ENCODE measurements at regions not wholly inside any gene's neighbourhood (a gene's known extent, or its start where the extent isn't known, plus 50 kb on each side); places are given as distances from the start of the nearest gene placed in this dataset.

GRCh38 chr11:44494785-44495184, 70.7 kb upstream of the CD82 start:
- H4K20me1 ChIP-seq (ENCODE audit: control insufficient read depth, insufficient read depth, insufficient read length): no peaks in the 10 kb centered on the region
- no peak overlapping the region for H4K91ac ChIP-seq (ENCODE audit: insufficient read length, low read depth, low read length)
- no peaks in the 10 kb centered on the region for H3K79me1 ChIP-seq (ENCODE audit: insufficient read depth, low read depth, low read length, poor library complexity, severe bottlenecking)
- no peak overlapping the region for H4K5ac ChIP-seq (ENCODE audit: insufficient read length, low read depth, low read length)
- H3K4me3 Mint-ChIP-seq: no peak overlapping the region
- H2BK120ac ChIP-seq (ENCODE audit: low read depth, low read length, poor library complexity, severe bottlenecking): no peak overlapping the region
- no peak for TF ChIP-seq CTCF (conservative IDR thresholded peaks at IDR 0.05)
- H3K27me3 Mint-ChIP-seq (ENCODE audit: low read depth): peaks cover 2% of the 10 kb centered on the region; the same call in 1 of the 2 replicates
- no peak overlapping the region for H3K23ac ChIP-seq (ENCODE audit: insufficient read length, low read depth, low read length)
- no peak overlapping the region for H2BK15ac ChIP-seq (ENCODE audit: low read depth, low read length)
- H3K79me2 ChIP-seq (ENCODE audit: insufficient read depth, low read length): no peaks in the 10 kb centered on the region
- H3K27ac ChIP-seq (ENCODE audit: insufficient read length, low read depth, low read length): no peak overlapping the region
- no peak overlapping the region for H2AK5ac ChIP-seq (ENCODE audit: insufficient read length, low read length)
- no peak overlapping the region for H4K8ac ChIP-seq (replicated peaks; ENCODE audit: insufficient read length, low read depth, low read length)
- no peak overlapping the region for H3K56ac ChIP-seq (ENCODE audit: insufficient read length, low read depth, low read length)
- H3K36me3 Mint-ChIP-seq (ENCODE audit: insufficient read depth in 1 of 3, low read depth in 3 of 3): no peaks in the 10 kb centered on the region; a peak in 1 of 7 replicates
- no peak overlapping the region for H3T11ph ChIP-seq (ENCODE audit: low read length)
- DNase-seq: no peak
- no CpG with 5 or more reads among the region's 2 CpGs for WGBS (ENCODE audit: extremely low coverage, insufficient read length, low lambda C conversion rate)
- H3K27ac Mint-ChIP-seq: no peak overlapping the region
- no peak overlapping the region for H3K4me2 ChIP-seq (ENCODE audit: insufficient read depth, insufficient read length, low read length)
- no peak overlapping the region for H2BK12ac ChIP-seq (ENCODE audit: insufficient read length, low read depth, low read length)
- H3K27me3 ChIP-seq (ENCODE audit: insufficient read depth, low read length): no peaks in the 10 kb centered on the region
- H3K18ac ChIP-seq (ENCODE audit: insufficient read length, low read depth, low read length): no peak overlapping the region
- no peaks in the 10 kb centered on the region for H3K9me3 ChIP-seq (ENCODE audit: control insufficient read depth, low read depth, low read length)
- no peak overlapping the region for H2BK20ac ChIP-seq (ENCODE audit: low read depth, low read length, poor library complexity, severe bottlenecking)
- H3K14ac ChIP-seq (ENCODE audit: insufficient read depth, low read length): no peak overlapping the region
- no peaks in the 10 kb centered on the region for H3K9me3 Mint-ChIP-seq
- H3K4ac ChIP-seq (ENCODE audit: low read depth, low read length): no peak overlapping the region
- H3K9ac ChIP-seq (ENCODE audit: extremely low read depth, insufficient read length, low read length): no peak overlapping the region
- no peak overlapping the region for H2AFZ ChIP-seq (ENCODE audit: low read length)
- H2BK5ac ChIP-seq (ENCODE audit: insufficient read length, low read length): no peak overlapping the region
- peaks cover 5 to 14% of the 10 kb centered on the region in 2 experiments for H3K4me1 Mint-ChIP-seq
- H3K4me1 ChIP-seq (ENCODE audit: insufficient read depth, low read length): no peaks in the 10 kb centered on the region
- no peaks in the 10 kb centered on the region for H3K23me2 ChIP-seq (ENCODE audit: insufficient read length, low read depth, low read length, poor library complexity, severe bottlenecking)
